ENCODE measurements at regions not wholly inside any gene's neighbourhood (a gene's known extent, or its start where the extent isn't known, plus 50 kb on each side); places are given as distances from the start of the nearest gene placed in this dataset.

- Histone ChIP-seq H3K9me2 (replicated peaks; ENCODE audit: low read length) (no peaks in the 10 kb centered on the region), H3K27ac (ENCODE audit: low read length) (no peak overlapping the region), H3K4me2 (ENCODE audit: low read length) (no peak overlapping the region), H3K9me3 (ENCODE audit: low read length) (no peaks in the 10 kb centered on the region), H3K79me2 (ENCODE audit: low read length) (no peaks in the 10 kb centered on the region), H3K27me3 (ENCODE audit: low read length) (no peaks in the 10 kb centered on the region), H3F3A (ENCODE audit: low read length, unreplicated experiment) (no peaks in the 10 kb centered on the region), H3K36me3 (ENCODE audit: low read depth, low read length) (no peaks in the 10 kb centered on the region), H3K4me3 (ENCODE audit: low read length) (no peak overlapping the region), H3K4me1 (ENCODE audit: insufficient read depth, low read length) (no peaks in the 10 kb centered on the region), H2AFZ (ENCODE audit: low read length) (no peak overlapping the region), H3K9ac (ENCODE audit: low read length) (no peak overlapping the region), H4K20me1 (ENCODE audit: low read length) (no peaks in the 10 kb centered on the region)
- no peak for TF ChIP-seq CTCF (conservative IDR thresholded peaks at IDR 0.05; ENCODE audit: low read depth, low read length)
- ChIA-PET POLR2A (ENCODE audit: unreplicated experiment) (no interaction called here), CTCF (no interaction called here)
- ATAC-seq (no peak), DNase-seq (no peak)
- no TSS peak for BruUV-seq (replicated peaks)
- intact Hi-C loops (cut with micrococcal nuclease): loop anchor here (10.0 kb wide), 1 partner anchor 1045 kb away; the partner anchor contains the start of gene FOXP1
Measured at GRCh38 chr3:70539908-70540307, 227.5 kb upstream of the MDFIC2 start.

DNA sequence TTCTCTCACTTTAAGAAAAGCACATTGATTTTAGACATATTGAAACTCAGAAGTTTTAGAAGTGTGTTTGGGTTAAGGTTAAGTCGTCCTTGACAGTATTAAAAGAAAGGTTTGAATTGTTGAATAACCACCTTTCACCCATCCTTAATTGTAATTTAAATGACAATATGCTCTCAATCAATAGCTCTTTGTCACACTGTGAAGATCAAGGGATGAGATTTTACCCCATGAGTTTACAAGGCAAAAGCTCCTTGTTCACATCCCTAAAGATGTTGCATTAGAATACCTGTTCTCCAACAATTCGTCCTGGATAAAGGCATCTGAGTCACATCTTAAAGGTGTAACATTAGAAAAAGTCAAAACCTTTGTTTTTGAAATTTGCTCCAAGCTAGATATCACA, 220.4 kb upstream of the MDFIC2 start:
- ATAC-seq (no peak), DNase-seq (no peak)
- Histone ChIP-seq H3F3A (ENCODE audit: low read length, unreplicated experiment) (no peaks in the 10 kb centered on the region), H3K27ac (ENCODE audit: low read length) (no peak overlapping the region), H3K79me2 (ENCODE audit: low read length) (no peaks in the 10 kb centered on the region), H3K4me3 (ENCODE audit: low read length) (no peak overlapping the region), H3K9ac (ENCODE audit: low read length) (no peak overlapping the region), H3K9me2 (replicated peaks; ENCODE audit: low read length) (no peaks in the 10 kb centered on the region), H3K36me3 (ENCODE audit: low read depth, low read length) (no peaks in the 10 kb centered on the region; the same call in 1 of the 2 replicates), H4K20me1 (ENCODE audit: low read length) (no peaks in the 10 kb centered on the region), H3K27me3 (ENCODE audit: low read length) (no peaks in the 10 kb centered on the region), H3K4me1 (ENCODE audit: insufficient read depth, low read length) (no peaks in the 10 kb centered on the region), H3K9me3 (ENCODE audit: low read length) (no peaks in the 10 kb centered on the region), H2AFZ (ENCODE audit: low read length) (no peak overlapping the region), H3K4me2 (ENCODE audit: low read length) (no peak overlapping the region)
- intact Hi-C loops (cut with micrococcal nuclease): loop anchor here (10.0 kb wide), 1 partner anchor 1052 kb away; the partner anchor contains the start of gene FOXP1
- CTCF ChIA-PET: no interaction called here
- TF ChIP-seq EZH2phosphoT487 (IDR thresholded peaks at IDR 0.05; ENCODE audit: borderline replicate concordance, low read length): no peak
- TF ChIP-seq EZH2 (IDR thresholded peaks at IDR 0.05; ENCODE audit: low read length, unreplicated experiment): no peak
- TF ChIP-seq CTCF (conservative IDR thresholded peaks at IDR 0.05; ENCODE audit: low read depth, low read length): no peak
- POLR2A ChIA-PET (ENCODE audit: unreplicated experiment): no interaction called here
- no TSS peak for BruUV-seq (replicated peaks)

- no peaks in the 10 kb centered on the region for H3F3A ChIP-seq (ENCODE audit: low read length, unreplicated experiment)
- H3K27ac ChIP-seq (ENCODE audit: low read length): no peak overlapping the region
- H2AFZ ChIP-seq (ENCODE audit: low read length): no peak overlapping the region
- no peak overlapping the region for H3K4me2 ChIP-seq (ENCODE audit: low read length)
- no peak overlapping the region for H3K9ac ChIP-seq (ENCODE audit: low read length)
- DNase-seq (no peak), ATAC-seq (no peak)
- TF ChIP-seq CTCF (conservative IDR thresholded peaks at IDR 0.05; ENCODE audit: low read depth, low read length): no peak
- no peaks in the 10 kb centered on the region for H3K9me3 ChIP-seq (ENCODE audit: low read length)
- H3K36me3 ChIP-seq (ENCODE audit: low read depth, low read length): no peaks in the 10 kb centered on the region; the same call in 1 of the 2 replicates
- no TSS peak for BruUV-seq (replicated peaks)
- POLR2A ChIA-PET (ENCODE audit: unreplicated experiment): no interaction called here
- no peaks in the 10 kb centered on the region for H3K9me2 ChIP-seq (replicated peaks; ENCODE audit: low read length)
- no peaks in the 10 kb centered on the region for H3K79me2 ChIP-seq (ENCODE audit: low read length)
- no peaks in the 10 kb centered on the region for H3K27me3 ChIP-seq (ENCODE audit: low read length)
- no peaks in the 10 kb centered on the region for H3K4me1 ChIP-seq (ENCODE audit: insufficient read depth, low read length)
- no peaks in the 10 kb centered on the region for H4K20me1 ChIP-seq (ENCODE audit: low read length)
- intact Hi-C loops (cut with micrococcal nuclease): loop anchor here (1.0 to 10.0 kb wide), 3 partner anchors 442 to 1120 kb away; partner anchors contain the start of gene FOXP1
- H3K4me3 ChIP-seq (ENCODE audit: low read length): no peak overlapping the region
- CTCF ChIA-PET: no interaction called here
Measured at GRCh38 chr3:70531838-70532489, 219.5 kb upstream of the MDFIC2 start.

Measured in PC-3 (cell line).